ENCODE measurements at regions not wholly inside any gene's neighbourhood (a gene's known extent, or its start where the extent isn't known, plus 50 kb on each side); places are given as distances from the start of the nearest gene placed in this dataset.

DNA sequence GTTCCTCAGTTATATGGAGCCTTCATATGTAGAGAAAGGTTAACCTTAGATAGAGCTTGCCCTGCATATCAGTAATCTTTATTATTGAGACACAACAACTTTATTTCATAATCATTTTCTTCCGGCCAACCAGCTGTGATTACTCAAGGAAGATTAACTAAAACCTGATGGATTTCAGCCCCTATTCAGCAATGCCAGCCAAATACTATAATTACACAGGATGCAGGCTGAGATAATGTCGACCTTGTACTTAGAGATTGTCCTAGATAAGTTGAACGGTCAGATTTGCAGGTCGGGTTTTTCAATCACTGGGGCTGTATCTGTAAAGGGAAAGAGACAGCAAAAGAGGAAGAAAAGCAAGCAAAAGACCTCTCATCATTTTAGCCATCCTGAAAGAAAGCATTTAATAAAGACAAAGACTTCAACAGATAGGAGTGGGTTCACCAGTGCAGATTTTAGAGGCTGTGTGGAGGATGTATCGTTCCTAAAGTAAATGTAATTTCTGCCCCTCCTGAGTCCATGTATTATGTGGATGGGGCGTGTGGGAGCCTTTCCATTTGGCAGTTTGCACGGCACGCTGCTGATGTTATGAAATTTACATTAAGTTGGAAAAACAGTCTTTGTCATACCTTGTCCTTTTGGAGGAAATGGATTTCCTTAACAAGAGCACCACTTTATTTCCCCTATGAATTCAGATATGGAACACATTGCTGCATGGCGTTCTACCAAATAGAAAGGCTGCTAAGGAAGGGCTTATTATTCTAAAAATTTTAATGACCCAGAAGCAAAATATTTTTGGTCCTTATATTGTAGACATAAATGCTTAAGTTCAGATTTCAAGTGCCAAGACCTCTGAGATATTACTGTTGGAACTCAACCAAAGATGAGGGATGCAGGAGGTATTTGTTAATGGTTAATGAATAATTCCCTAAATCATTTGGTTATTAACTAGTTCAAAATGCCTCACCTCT, 496.7 kb downstream of the SPRY1 start:
- H3K4me1 ChIP-seq = peaks cover 32% of the 10 kb centered on the region
- WGBS = 24% methylated on average over 9 of the region's 9 CpGs
- no peak for DNase-seq (ENCODE audit: low spot score in 2 of 2)

DNA sequence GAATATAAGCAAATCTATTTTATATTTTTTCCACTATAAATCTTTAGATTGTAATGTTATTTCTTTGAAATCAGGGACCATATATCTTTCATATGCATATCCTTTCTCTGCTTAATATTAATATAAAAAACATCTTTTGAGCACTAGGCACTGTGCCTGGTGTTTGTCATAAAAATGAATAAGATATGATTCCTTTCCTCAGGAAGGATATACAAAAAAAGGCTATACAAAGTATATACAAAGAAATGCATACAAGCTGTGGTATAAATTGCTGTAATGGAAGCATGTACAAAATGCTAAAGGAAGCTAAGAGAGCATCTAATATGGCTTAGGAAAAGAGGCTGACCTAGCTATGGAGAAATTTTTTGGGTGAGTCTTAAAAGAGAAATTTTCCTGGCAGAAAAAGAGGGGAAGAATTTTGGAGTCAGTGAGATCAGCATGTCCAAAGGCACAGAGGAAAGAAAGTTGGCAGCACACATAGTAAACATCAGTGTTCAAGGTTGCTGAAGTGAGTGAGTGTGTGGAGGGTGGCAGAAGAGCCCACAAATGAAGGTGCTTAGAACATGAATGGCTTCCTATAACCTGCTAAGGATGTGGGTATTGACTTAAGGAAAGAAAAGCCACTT, 500.0 kb downstream of the SPRY1 start:
- H3K4me1 ChIP-seq = peaks cover 21% of the 10 kb centered on the region
- H3K36me3 ChIP-seq = no peaks in the 10 kb centered on the region
- peak overlapping the region; percentile 46 for H3K27ac ChIP-seq
- TF ChIP-seq POLR2AphosphoS5 (IDR thresholded peaks at IDR 0.05) (peak in 2 of 3 donors; percentile 27 to 34), POLR2A (IDR thresholded peaks at IDR 0.05) (no peak), EP300 (IDR thresholded peaks at IDR 0.05) (no peak)
- H3K27me3 ChIP-seq = no peaks in the 10 kb centered on the region
- H3K9me3 ChIP-seq = no peaks in the 10 kb centered on the region
- no peak for DNase-seq (ENCODE audit: low spot score in 2 of 2)
- H3K4me3 ChIP-seq = no peak overlapping the region

More for the DNA sequence above, 496.7 kb downstream of the SPRY1 start:
- H3K36me3 ChIP-seq = no peaks in the 10 kb centered on the region
- peak overlapping the region; percentile 49 for H3K27ac ChIP-seq
- no peak overlapping the region for H3K4me3 ChIP-seq
- no peaks in the 10 kb centered on the region for H3K9me3 ChIP-seq
- no peak for TF ChIP-seq EP300 (IDR thresholded peaks at IDR 0.05)
- TF ChIP-seq, protein P1, sequence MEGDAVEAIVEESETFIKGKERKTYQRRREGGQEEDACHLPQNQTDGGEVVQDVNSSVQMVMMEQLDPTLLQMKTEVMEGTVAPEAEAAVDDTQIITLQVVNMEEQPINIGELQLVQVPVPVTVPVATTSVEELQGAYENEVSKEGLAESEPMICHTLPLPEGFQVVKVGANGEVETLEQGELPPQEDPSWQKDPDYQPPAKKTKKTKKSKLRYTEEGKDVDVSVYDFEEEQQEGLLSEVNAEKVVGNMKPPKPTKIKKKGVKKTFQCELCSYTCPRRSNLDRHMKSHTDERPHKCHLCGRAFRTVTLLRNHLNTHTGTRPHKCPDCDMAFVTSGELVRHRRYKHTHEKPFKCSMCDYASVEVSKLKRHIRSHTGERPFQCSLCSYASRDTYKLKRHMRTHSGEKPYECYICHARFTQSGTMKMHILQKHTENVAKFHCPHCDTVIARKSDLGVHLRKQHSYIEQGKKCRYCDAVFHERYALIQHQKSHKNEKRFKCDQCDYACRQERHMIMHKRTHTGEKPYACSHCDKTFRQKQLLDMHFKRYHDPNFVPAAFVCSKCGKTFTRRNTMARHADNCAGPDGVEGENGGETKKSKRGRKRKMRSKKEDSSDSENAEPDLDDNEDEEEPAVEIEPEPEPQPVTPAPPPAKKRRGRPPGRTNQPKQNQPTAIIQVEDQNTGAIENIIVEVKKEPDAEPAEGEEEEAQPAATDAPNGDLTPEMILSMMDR (IDR thresholded peaks at IDR 0.05) = no peak
- H3K27me3 ChIP-seq = no peaks in the 10 kb centered on the region

DNA sequence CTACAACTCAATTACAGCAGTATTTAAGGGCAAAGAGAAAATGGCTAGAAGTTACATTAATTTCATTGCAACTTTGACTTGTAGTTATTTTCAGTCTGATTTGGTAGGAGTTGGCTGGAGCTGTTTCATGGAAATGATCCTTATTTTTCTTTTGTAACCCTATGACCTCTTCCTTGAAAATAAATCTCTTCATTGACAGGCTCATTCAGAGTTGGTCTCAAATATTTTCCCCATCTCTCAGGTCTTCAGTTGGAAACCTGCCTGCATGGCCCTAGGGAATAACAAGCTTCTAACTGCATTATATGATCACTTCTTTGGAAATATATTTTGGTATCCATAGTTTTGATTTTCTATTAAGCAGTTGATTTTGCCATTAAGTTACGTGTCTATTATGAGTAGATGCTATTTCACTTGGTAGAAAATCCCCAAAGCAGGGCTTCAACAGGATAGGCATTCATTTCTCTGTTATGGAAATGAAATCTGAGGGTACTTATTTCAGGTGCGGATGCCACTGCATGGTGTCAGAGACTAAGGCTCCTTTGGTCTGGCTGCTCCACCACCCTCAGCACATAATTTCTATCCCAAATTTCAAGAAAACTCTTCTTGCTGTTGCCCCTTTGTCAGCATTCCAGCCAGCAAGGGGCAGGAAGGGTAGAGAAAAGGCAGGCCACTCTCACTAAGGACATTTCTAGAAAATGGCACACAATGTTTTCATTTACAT, 502.5 kb downstream of the SPRY1 start:
- no peaks in the 10 kb centered on the region for H3K27me3 ChIP-seq
- peaks cover under 1% of the 10 kb centered on the region for H3K4me1 ChIP-seq
- DNase-seq (ENCODE audit: low spot score in 2 of 2) = no peak
- WGBS = 92% methylated on average over 2 of the region's 2 CpGs
- no peak overlapping the region for H3K27ac ChIP-seq
- H3K9me3 ChIP-seq = no peaks in the 10 kb centered on the region
- no peaks in the 10 kb centered on the region for H3K36me3 ChIP-seq
- no peak for TF ChIP-seq EP300 (IDR thresholded peaks at IDR 0.05)
- TF ChIP-seq, protein P1 (IDR thresholded peaks at IDR 0.05) = no peak
- no peak for TF ChIP-seq POLR2A (IDR thresholded peaks at IDR 0.05)
- no peak for TF ChIP-seq POLR2AphosphoS5 (IDR thresholded peaks at IDR 0.05)
- no peak overlapping the region for H3K4me3 ChIP-seq

DNA sequence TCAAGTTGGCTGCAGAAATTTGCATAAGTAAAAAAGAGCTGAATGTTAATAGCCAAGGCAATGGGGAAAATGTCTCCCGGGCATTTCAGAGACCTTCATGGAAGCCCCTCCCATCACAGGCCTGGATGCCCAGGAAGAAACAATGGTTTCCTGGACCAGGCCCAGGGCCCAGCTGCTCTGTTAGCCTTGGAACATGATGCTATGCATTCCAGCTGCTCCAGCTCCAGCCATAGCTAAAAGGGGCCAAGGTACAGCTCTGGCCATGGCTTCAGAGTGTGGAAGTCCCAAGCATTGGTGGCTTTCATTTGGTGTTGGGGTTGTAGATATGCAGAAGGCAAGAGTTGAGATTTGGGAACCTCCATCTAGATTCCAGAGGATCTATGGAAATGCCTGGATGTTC, 508.3 kb downstream of the SPRY1 start:
- WGBS = 79% methylated on average over 1 of the region's 1 CpG
- H3K9me3 ChIP-seq = no peaks in the 10 kb centered on the region
- H3K36me3 ChIP-seq = no peaks in the 10 kb centered on the region
- H3K4me1 ChIP-seq = no peaks in the 10 kb centered on the region
- H3K4me3 ChIP-seq = no peak overlapping the region
- no peak overlapping the region for H3K27ac ChIP-seq
- no peak for DNase-seq (ENCODE audit: low spot score in 2 of 2)
- TF ChIP-seq, protein P1 (IDR thresholded peaks at IDR 0.05) = no peak
- TF ChIP-seq POLR2AphosphoS5 (IDR thresholded peaks at IDR 0.05) = no peak
- TF ChIP-seq EP300 (IDR thresholded peaks at IDR 0.05) = no peak
- no peaks in the 10 kb centered on the region for H3K27me3 ChIP-seq

- H3K4me1 ChIP-seq = no peaks in the 10 kb centered on the region
- H3K27ac ChIP-seq = no peak overlapping the region
- DNase-seq (ENCODE audit: low spot score in 2 of 2) = no peak
- TF ChIP-seq EP300 (IDR thresholded peaks at IDR 0.05) (no peak), POLR2AphosphoS5 (IDR thresholded peaks at IDR 0.05) (no peak)
- TF ChIP-seq, protein P1 (IDR thresholded peaks at IDR 0.05) = no peak
- no peaks in the 10 kb centered on the region for H3K36me3 ChIP-seq
- no peak overlapping the region for H3K4me3 ChIP-seq
- H3K27me3 ChIP-seq = no peaks in the 10 kb centered on the region
- no peaks in the 10 kb centered on the region for H3K9me3 ChIP-seq
Measured at GRCh38 chr4:123913598-123913997, 517.0 kb downstream of the SPRY1 start.

Measured in suprapubic skin (tissue), 4 donors.